H9 (cell line): ENCODE measurements at regions not wholly inside any gene's neighbourhood (a gene's known extent, or its start where the extent isn't known, plus 50 kb on each side); places are given as distances from the start of the nearest gene placed in this dataset.
A peak's percentile ranks its signal among the peaks of the same experiment; 100 is the strongest.

Experiments
- DNase-seq: peaks from one replicate; pipeline ENCODE4 v3.0.0-alpha.2; 2017
- H2AFZ ChIP-seq: one replicate; pipeline ENCODE4 v1.6.1; 2013; ENCODE audit warnings: mild to moderate bottlenecking, low read length, control low read depth, moderate library complexity
- H2AK5ac ChIP-seq: 2 replicates; pipeline ENCODE4 v1.6.1; 2013; ENCODE audit warnings: low read length, control low read depth, mixed read lengths; ENCODE audit not compliant: insufficient read length
- H2BK120ac ChIP-seq: one replicate; pipeline ENCODE4 v1.6.1; 2013; ENCODE audit warnings: low read depth, mild to moderate bottlenecking, low read length, control low read depth, inconsistent platforms; ENCODE audit not compliant: poor library complexity, severe bottlenecking
- H2BK12ac ChIP-seq: 2 replicates; pipeline ENCODE4 v1.6.1; 2013; ENCODE audit warnings: low read length, control low read depth, mixed read lengths, low read depth; ENCODE audit not compliant: insufficient read length
- H2BK15ac ChIP-seq: 2 replicates; pipeline ENCODE4 v1.6.1; 2013; ENCODE audit warnings: low read depth, low read length, control low read depth
- H2BK20ac ChIP-seq: one replicate; pipeline ENCODE4 v1.6.1; 2013; ENCODE audit warnings: low read depth, mild to moderate bottlenecking, low read length, control low read depth, inconsistent platforms; ENCODE audit not compliant: poor library complexity, severe bottlenecking
- H2BK5ac ChIP-seq: 2 replicates; pipeline ENCODE4 v1.6.1; 2013; ENCODE audit warnings: low read length, control low read depth, mixed read lengths; ENCODE audit not compliant: insufficient read length
- H3K14ac ChIP-seq: 2 replicates; pipeline ENCODE4 v1.6.1; 2013; ENCODE audit warnings: low read length, control low read depth; ENCODE audit not compliant: insufficient read depth
- H3K18ac ChIP-seq: 2 replicates; pipeline ENCODE4 v1.6.1; 2013; ENCODE audit warnings: low read depth, mild to moderate bottlenecking, mixed read lengths, low read length, control low read depth; ENCODE audit not compliant: insufficient read length
- H3K23ac ChIP-seq: 2 replicates; pipeline ENCODE4 v1.6.1; 2013; ENCODE audit warnings: low read length, control low read depth, mixed read lengths, low read depth; ENCODE audit not compliant: insufficient read length
- H3K23me2 ChIP-seq: 2 replicates; pipeline ENCODE4 v1.6.1; 2013; ENCODE audit warnings: low read depth, mild to moderate bottlenecking, mixed read lengths, low read length, control low read depth; ENCODE audit not compliant: insufficient read length, poor library complexity, severe bottlenecking
- H3K27ac ChIP-seq: 2 replicates; pipeline ENCODE4 v1.5.1; 2013; ENCODE audit warnings: low read length, control low read depth, mixed read lengths, low read depth; ENCODE audit not compliant: insufficient read length
- H3K27me3 ChIP-seq: 2 replicates; pipeline ENCODE4 v1.6.1; 2013; ENCODE audit warnings: low read length, control low read depth, inconsistent platforms; ENCODE audit not compliant: insufficient read depth
- H3K4ac ChIP-seq: 2 replicates; pipeline ENCODE4 v1.6.1; 2013; ENCODE audit warnings: low read depth, mild to moderate bottlenecking, control low read depth, inconsistent platforms, low read length, moderate library complexity
- H3K4me1 ChIP-seq: 2 replicates; pipeline ENCODE4 v1.6.1; 2013; ENCODE audit warnings: low read length, control low read depth, inconsistent platforms; ENCODE audit not compliant: insufficient read depth
- H3K4me2 ChIP-seq: 2 replicates; pipeline ENCODE4 v1.6.1; 2013; ENCODE audit warnings: low read length, control low read depth, mixed read lengths; ENCODE audit not compliant: insufficient read length, insufficient read depth
- H3K56ac ChIP-seq: 2 replicates; pipeline ENCODE4 v1.6.1; 2013; ENCODE audit warnings: low read depth, mild to moderate bottlenecking, mixed read lengths, low read length, control low read depth; ENCODE audit not compliant: insufficient read length
- H3K79me1 ChIP-seq: 2 replicates; pipeline ENCODE4 v1.6.1; 2013; ENCODE audit warnings: low read depth, mild to moderate bottlenecking, moderate library complexity, low read length, control low read depth, inconsistent platforms; ENCODE audit not compliant: insufficient read depth, poor library complexity, severe bottlenecking
- H3K79me2 ChIP-seq: 2 replicates; pipeline ENCODE4 v1.6.1; 2013; ENCODE audit warnings: low read length, control low read depth, inconsistent platforms; ENCODE audit not compliant: insufficient read depth
- H3K9ac ChIP-seq: 2 replicates; pipeline ENCODE4 v1.6.1; 2013; ENCODE audit warnings: low read length, control low read depth, mixed read lengths; ENCODE audit not compliant: insufficient read length; ENCODE audit errors: extremely low read depth
- H3K9me3 ChIP-seq: one replicate; pipeline ENCODE4 v1.6.1; 2013; ENCODE audit warnings: low read depth, low read length, inconsistent platforms; ENCODE audit not compliant: control insufficient read depth
- H3T11ph ChIP-seq: one replicate; pipeline ENCODE4 v1.6.1; 2013; ENCODE audit warnings: mild to moderate bottlenecking, low read length, control low read depth, inconsistent platforms
- H4K20me1 ChIP-seq: one replicate; pipeline ENCODE4 v1.6.1; 2013; ENCODE audit not compliant: control insufficient read depth, insufficient read length, insufficient read depth
- H4K5ac ChIP-seq: 2 replicates; pipeline ENCODE4 v1.6.1; 2013; ENCODE audit warnings: low read depth, mild to moderate bottlenecking, mixed read lengths, low read length, control low read depth; ENCODE audit not compliant: insufficient read length
- H4K8ac ChIP-seq: replicated peaks from 2 replicates; pipeline ENCODE4 v1.6.1; 2013; ENCODE audit warnings: low read length, control low read depth, mixed read lengths, low read depth; ENCODE audit not compliant: insufficient read length
- H4K91ac ChIP-seq: 2 replicates; pipeline ENCODE4 v1.6.1; 2013; ENCODE audit warnings: low read depth, mild to moderate bottlenecking, moderate library complexity, mixed read lengths, low read length, control low read depth; ENCODE audit not compliant: insufficient read length
- H3K27ac Mint-ChIP-seq, 3 experiments: 2 replicates in 2 of 3; 3 replicates in 1 of 3; pipeline ENCODE4 v1.8.0; 2020 to 2021; ENCODE audit warnings: mixed read lengths in 3 of 3, mild to moderate bottlenecking in 1 of 3, moderate library complexity in 1 of 3
- H3K27me3 Mint-ChIP-seq: 2 replicates; pipeline ENCODE4 v1.8.0; 2021; ENCODE audit warnings: low read depth, mild to moderate bottlenecking, moderate library complexity, mixed read lengths
- H3K36me3 Mint-ChIP-seq, 3 experiments: 2 replicates in 2 of 3; 3 replicates in 1 of 3; pipeline ENCODE4 v1.8.0; 2020 to 2021; ENCODE audit warnings: low read depth in 3 of 3, mixed read lengths in 3 of 3; ENCODE audit not compliant: insufficient read depth in 1 of 3
- H3K4me1 Mint-ChIP-seq, 2 experiments: 2 replicates each; pipeline ENCODE4 v1.8.0; 2020; ENCODE audit warnings: mixed read lengths in 2 of 2
- H3K4me3 Mint-ChIP-seq, 2 experiments: 2 replicates in 1 of 2; 3 replicates in 1 of 2; pipeline ENCODE4 v1.8.0; 2020 to 2021; ENCODE audit warnings: mild to moderate bottlenecking in 2 of 2, mixed read lengths in 2 of 2, moderate library complexity in 1 of 2
- H3K9me3 Mint-ChIP-seq, 2 experiments: 2 replicates in 1 of 2; 3 replicates in 1 of 2; pipeline ENCODE4 v1.8.0; 2020; ENCODE audit warnings: mild to moderate bottlenecking in 2 of 2, mixed read lengths in 2 of 2, moderate library complexity in 1 of 2
- WGBS: extraction: QIAGEN DNeasy Blood & Tissue Kit; methylation state at CpG from one replicate; pipeline ENCODE4 v1.1.7; 2013; ENCODE audit warnings: missing lambda C conversion rate, low lambda C conversion rate, mixed read lengths; ENCODE audit not compliant: insufficient read length; ENCODE audit errors: extremely low coverage; 5-methylcytosine and 5-hydroxymethylcytosine counted together
- TF ChIP-seq, protein P1 (sequence below): fragments of 200-600 bp; sonication (generic); conservative IDR thresholded peaks from 3 replicates; pipeline ENCODE4 v1.8.0; 2021; ENCODE audit warnings: antibody characterized with exemption, mild to moderate bottlenecking

DNA sequence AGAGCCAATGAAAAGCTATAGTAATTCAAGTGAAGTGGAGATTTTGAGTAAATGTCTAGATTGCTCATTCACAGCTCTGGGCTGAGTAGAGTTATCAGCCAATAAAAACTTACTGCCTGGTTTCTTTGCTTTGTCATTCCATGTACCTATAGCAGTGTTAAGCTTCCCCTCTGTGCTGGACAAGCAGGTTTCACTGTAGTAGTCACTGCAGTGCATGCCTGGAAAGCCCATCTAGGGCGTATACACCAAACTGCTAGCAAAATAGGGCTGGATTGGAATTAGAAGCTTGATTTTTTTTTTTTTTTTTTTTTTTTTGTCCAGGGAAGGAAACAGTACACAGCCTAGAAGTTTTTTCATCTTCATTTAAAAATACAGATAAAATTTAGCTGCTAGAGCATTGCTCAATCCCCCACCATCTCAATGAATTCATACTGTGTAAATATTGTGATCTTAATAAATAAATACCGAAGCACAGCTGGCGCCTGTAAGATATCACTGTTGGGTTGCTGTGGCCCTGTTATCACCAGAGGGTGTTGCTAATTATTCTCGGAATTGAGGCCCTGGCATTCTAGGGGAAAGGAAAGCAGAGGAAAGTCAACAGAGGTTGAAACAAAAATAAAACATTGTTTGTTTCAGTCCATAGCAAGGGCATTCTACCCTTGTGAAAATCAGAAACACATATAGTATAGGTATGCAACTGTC is 968.5 kb upstream of the GJE1 start:
- WGBS, result no CpG with 5 or more reads among the region's 4 CpGs
- H3K4me3 Mint-ChIP-seq, result no peak overlapping the region
- no peak overlapping the region for H4K91ac ChIP-seq
- H4K20me1 ChIP-seq, result no peaks in the 10 kb centered on the region
- H3K36me3 Mint-ChIP-seq, result peaks cover 11 to 32% (median 21%) of the 10 kb centered on the region in 3 experiments
- H2AFZ ChIP-seq, result no peak overlapping the region
- no peaks in the 10 kb centered on the region for H3K79me1 ChIP-seq
- no peak overlapping the region for H3K27ac ChIP-seq
- H3K27me3 ChIP-seq, result no peaks in the 10 kb centered on the region
- H2BK15ac ChIP-seq, result no peak overlapping the region
- peaks cover 36 to 44% of the 10 kb centered on the region in 2 experiments for H3K4me1 Mint-ChIP-seq
- no peaks in the 10 kb centered on the region for H3K79me2 ChIP-seq
- H3K23ac ChIP-seq, result no peak overlapping the region
- no peak overlapping the region for H3K18ac ChIP-seq
- TF ChIP-seq, protein P1, sequence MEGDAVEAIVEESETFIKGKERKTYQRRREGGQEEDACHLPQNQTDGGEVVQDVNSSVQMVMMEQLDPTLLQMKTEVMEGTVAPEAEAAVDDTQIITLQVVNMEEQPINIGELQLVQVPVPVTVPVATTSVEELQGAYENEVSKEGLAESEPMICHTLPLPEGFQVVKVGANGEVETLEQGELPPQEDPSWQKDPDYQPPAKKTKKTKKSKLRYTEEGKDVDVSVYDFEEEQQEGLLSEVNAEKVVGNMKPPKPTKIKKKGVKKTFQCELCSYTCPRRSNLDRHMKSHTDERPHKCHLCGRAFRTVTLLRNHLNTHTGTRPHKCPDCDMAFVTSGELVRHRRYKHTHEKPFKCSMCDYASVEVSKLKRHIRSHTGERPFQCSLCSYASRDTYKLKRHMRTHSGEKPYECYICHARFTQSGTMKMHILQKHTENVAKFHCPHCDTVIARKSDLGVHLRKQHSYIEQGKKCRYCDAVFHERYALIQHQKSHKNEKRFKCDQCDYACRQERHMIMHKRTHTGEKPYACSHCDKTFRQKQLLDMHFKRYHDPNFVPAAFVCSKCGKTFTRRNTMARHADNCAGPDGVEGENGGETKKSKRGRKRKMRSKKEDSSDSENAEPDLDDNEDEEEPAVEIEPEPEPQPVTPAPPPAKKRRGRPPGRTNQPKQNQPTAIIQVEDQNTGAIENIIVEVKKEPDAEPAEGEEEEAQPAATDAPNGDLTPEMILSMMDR, result no peak
- no peak overlapping the region for H3K14ac ChIP-seq
- H2BK20ac ChIP-seq, result no peak overlapping the region
- no peak overlapping the region for H3K56ac ChIP-seq
- peak overlapping the region in 1 of 3 experiments; percentile 47; a peak in 2 of 7 replicates for H3K27ac Mint-ChIP-seq
- H3K9ac ChIP-seq, result no peak overlapping the region
- no peak overlapping the region for H3T11ph ChIP-seq
- H3K4ac ChIP-seq, result no peak overlapping the region
- no peak for DNase-seq
- peaks cover 8 to 13% of the 10 kb centered on the region in 2 experiments for H3K9me3 Mint-ChIP-seq
- no peak overlapping the region for H2BK5ac ChIP-seq
- no peaks in the 10 kb centered on the region for H3K9me3 ChIP-seq
- H3K4me1 ChIP-seq, result no peaks in the 10 kb centered on the region; the same call in 1 of the 2 replicates
- H2AK5ac ChIP-seq, result no peak overlapping the region
- H3K27me3 Mint-ChIP-seq, result no peaks in the 10 kb centered on the region
- H4K5ac ChIP-seq, result no peak overlapping the region
- H2BK12ac ChIP-seq, result peak overlapping the region; percentile 59
- no peak overlapping the region for H4K8ac ChIP-seq
- no peak overlapping the region for H2BK120ac ChIP-seq
- H3K23me2 ChIP-seq, result no peaks in the 10 kb centered on the region
- H3K4me2 ChIP-seq, result no peak overlapping the region
